Fibroblast of skin of left biceps (primary cell): ENCODE measurements at regions not wholly inside any gene's neighbourhood (a gene's known extent, or its start where the extent isn't known, plus 50 kb on each side); places are given as distances from the start of the nearest gene placed in this dataset.
"Not testable (repeated sequence)": the region's sequence is repeated elsewhere in the genome, so short reads cannot be mapped to it uniquely, and the experiment has no call there.

ENCODE experiments used
- DNase-seq, 2 experiments: peaks; one replicate each; pipeline ENCODE4 v3.0.0-alpha.2; 2013; ENCODE audit warnings: low read depth in 2 of 2

GRCh38 chr1:233435622-233436021 lies 108.1 kb downstream of the MAP3K21 start:
- DNase-seq: no peak

- no peak for DNase-seq
Measured at GRCh38 chr1:233439721-233440120, 112.2 kb downstream of the MAP3K21 start.

GRCh38 chr1:233440951-233441401 lies 113.5 kb downstream of the MAP3K21 start:
- DNase-seq: peak; percentile 33 to 34

GRCh38 chr1:233442026-233442780 lies 114.7 kb downstream of the MAP3K21 start:
- no peak for DNase-seq

GRCh38 chr1:233443040-233443760 lies 115.7 kb downstream of the MAP3K21 start:
- DNase-seq: no peak

GRCh38 chr1:233444484-233444883 lies 117.0 kb downstream of the MAP3K21 start:
- no peak for DNase-seq

GRCh38 chr1:233445737-233446136 lies 118.2 kb downstream of the MAP3K21 start:
- DNase-seq: no peak

GRCh38 chr1:233446935-233447334 lies 119.4 kb downstream of the MAP3K21 start:
- no peak for DNase-seq

- DNase-seq: no peak
Measured at GRCh38 chr1:233448109-233448689, 120.7 kb downstream of the MAP3K21 start.

GRCh38 chr1:233452724-233453123 lies 125.2 kb downstream of the MAP3K21 start:
- DNase-seq: no peak

GRCh38 chr1:233453433-233454200 lies 126.1 kb downstream of the MAP3K21 start:
- DNase-seq: no peak

- no peak for DNase-seq
Measured at GRCh38 chr1:233459470-233459945, 132.0 kb downstream of the MAP3K21 start.

- no peak for DNase-seq
Measured at GRCh38 chr1:233459968-233460367, 132.4 kb downstream of the MAP3K21 start.

GRCh38 chr1:233460692-233461091 lies 133.2 kb downstream of the MAP3K21 start:
- no peak for DNase-seq

GRCh38 chr1:233461847-233462246 lies 134.3 kb downstream of the MAP3K21 start:
- no peak for DNase-seq

- no peak for DNase-seq
Measured at GRCh38 chr1:233463333-233463732, 135.8 kb downstream of the MAP3K21 start.

- DNase-seq: no peak
Measured at GRCh38 chr1:233465745-233466343, 138.3 kb downstream of the MAP3K21 start.

- DNase-seq: no peak
Measured at GRCh38 chr1:233470741-233471499, 143.0 kb upstream of the KCNK1 start.

- not testable (repeated sequence) for DNase-seq
Measured at GRCh38 chr1:233471851-233472250, 142.1 kb upstream of the KCNK1 start.

GRCh38 chr1:233472796-233473195 lies 141.1 kb upstream of the KCNK1 start:
- DNase-seq: not testable (repeated sequence)
